Keratinocyte (primary cell): ENCODE measurements at regions not wholly inside any gene's neighbourhood (a gene's known extent, or its start where the extent isn't known, plus 50 kb on each side); places are given as distances from the start of the nearest gene placed in this dataset.

ENCODE experiments used
- DNase-seq: peaks from one replicate; pipeline ENCODE4 v3.0.0-alpha.2; 2011; ENCODE audit warnings: low read depth, missing footprints, low spot score
- FAIRE-seq: peaks from 2 replicates; lab custom pipeline; 2011; peaks lifted over from hg19 to GRCh38; lab: Jason Lieb, UNC
- H2AFZ ChIP-seq: 2 replicates; pipeline ENCODE4 v1.6.0; 2012; ENCODE audit warnings: low read length, control low read depth, inconsistent platforms; ENCODE audit not compliant: control insufficient read depth
- H3K27ac ChIP-seq: 2 replicates; pipeline ENCODE4 v1.5.1; 2011; ENCODE audit warnings: low read length; ENCODE audit not compliant: control insufficient read depth, insufficient read depth
- H3K27me3 ChIP-seq: 3 replicates; pipeline ENCODE4 v1.6.0; 2011; ENCODE audit warnings: low read length; ENCODE audit not compliant: control insufficient read depth, insufficient read depth; ENCODE audit errors: extremely low read depth
- H3K36me3 ChIP-seq, 2 experiments: 2 replicates in 1 of 2; 3 replicates in 1 of 2; pipeline ENCODE4 v1.5.1; 2011; ENCODE audit warnings: low read length in 2 of 2, mild to moderate bottlenecking in 1 of 2; ENCODE audit not compliant: control insufficient read depth in 2 of 2, insufficient read depth in 2 of 2; ENCODE audit errors: extremely low read depth in 1 of 2
- H3K4me1 ChIP-seq: 3 replicates; pipeline ENCODE4 v1.5.1; 2011; ENCODE audit warnings: low read length; ENCODE audit not compliant: control insufficient read depth, insufficient read depth; ENCODE audit errors: extremely low read depth
- H3K4me2 ChIP-seq: 3 replicates; pipeline ENCODE4 v1.6.0; 2011; ENCODE audit warnings: low read depth, low read length; ENCODE audit not compliant: control insufficient read depth, insufficient read depth; ENCODE audit errors: extremely low read depth
- H3K4me3 ChIP-seq, 3 experiments: fragments of 200-600 bp in 1 of 3; sonication (generic) in 1 of 3; 2 replicates in 2 of 3; 3 replicates in 1 of 3; pipeline ENCODE4 v1.5.1; 2011 to 2016; ENCODE audit warnings: low read length in 3 of 3, mild to moderate bottlenecking in 3 of 3, control low read depth in 2 of 3, inconsistent platforms in 1 of 3, low read depth in 1 of 3, mixed read lengths in 1 of 3, mixed run types in 1 of 3, moderate library complexity in 1 of 3; ENCODE audit not compliant: control insufficient read depth in 2 of 3, insufficient read depth in 2 of 3; ENCODE audit errors: extremely low read depth in 1 of 3
- H3K79me2 ChIP-seq: 2 replicates; pipeline ENCODE4 v1.6.0; 2012; ENCODE audit warnings: low read length; ENCODE audit not compliant: control insufficient read depth, insufficient read depth
- H3K9ac ChIP-seq: 3 replicates; pipeline ENCODE4 v1.6.0; 2011; ENCODE audit warnings: low read length; ENCODE audit not compliant: control insufficient read depth, insufficient read depth; ENCODE audit errors: extremely low read depth
- H3K9me1 ChIP-seq: 3 replicates; pipeline ENCODE4 v1.6.0; 2011; ENCODE audit warnings: low read length; ENCODE audit not compliant: control insufficient read depth, insufficient read depth; ENCODE audit errors: extremely low read depth
- H3K9me3 ChIP-seq: 2 replicates; pipeline ENCODE4 v1.5.1; 2012; ENCODE audit warnings: low read depth, low read length; ENCODE audit not compliant: control insufficient read depth
- H4K20me1 ChIP-seq: 3 replicates; pipeline ENCODE4 v1.6.0; 2011; ENCODE audit warnings: low read length; ENCODE audit not compliant: control insufficient read depth, insufficient read depth; ENCODE audit errors: extremely low read depth
- EZH2 ChIP-seq: IDR thresholded peaks from one replicate; pipeline ENCODE4 v1.6.1; 2012; ENCODE audit warnings: inconsistent platforms, mild to moderate bottlenecking, low read length, moderate library complexity
- dilution Hi-C: fragments of 300-500 bp; cut with MboI; formaldehyde crosslinking; loops from one replicate; pipeline ENCODE4 v1.7.0; 2020; ENCODE audit warnings: low sequenced_read_pairs; ENCODE audit not compliant: extremely low pct_ligation_motif_present
- small RNA-seq, 3 experiments: library from RNA; depleted of rRNA; stranded (forward); fragments of <200 nt; gene quantifications; one replicate each; pipeline ENCODE3, GENCODE V24; 2012; ENCODE audit warnings: low read depth in 3 of 3, low replicate concordance in 1 of 3; ENCODE audit not compliant: insufficient read length in 3 of 3
- TF ChIP-seq, protein P1 (sequence below), 3 experiments: IDR thresholded peaks in 1 of 3; conservative IDR thresholded peaks in 1 of 3; optimal IDR thresholded peaks in 1 of 3; 2 replicates in 2 of 3; 3 replicates in 1 of 3; pipeline versions ENCODE3 to v1.5.1; 2011; ENCODE audit warnings: low read length in 3 of 3, mild to moderate bottlenecking in 3 of 3, moderate library complexity in 2 of 3, control low read depth in 1 of 3, inconsistent platforms in 1 of 3; ENCODE audit not compliant: insufficient read depth in 2 of 3; ENCODE audit errors: extremely low read depth in 1 of 3

- TF ChIP-seq, protein P1, sequence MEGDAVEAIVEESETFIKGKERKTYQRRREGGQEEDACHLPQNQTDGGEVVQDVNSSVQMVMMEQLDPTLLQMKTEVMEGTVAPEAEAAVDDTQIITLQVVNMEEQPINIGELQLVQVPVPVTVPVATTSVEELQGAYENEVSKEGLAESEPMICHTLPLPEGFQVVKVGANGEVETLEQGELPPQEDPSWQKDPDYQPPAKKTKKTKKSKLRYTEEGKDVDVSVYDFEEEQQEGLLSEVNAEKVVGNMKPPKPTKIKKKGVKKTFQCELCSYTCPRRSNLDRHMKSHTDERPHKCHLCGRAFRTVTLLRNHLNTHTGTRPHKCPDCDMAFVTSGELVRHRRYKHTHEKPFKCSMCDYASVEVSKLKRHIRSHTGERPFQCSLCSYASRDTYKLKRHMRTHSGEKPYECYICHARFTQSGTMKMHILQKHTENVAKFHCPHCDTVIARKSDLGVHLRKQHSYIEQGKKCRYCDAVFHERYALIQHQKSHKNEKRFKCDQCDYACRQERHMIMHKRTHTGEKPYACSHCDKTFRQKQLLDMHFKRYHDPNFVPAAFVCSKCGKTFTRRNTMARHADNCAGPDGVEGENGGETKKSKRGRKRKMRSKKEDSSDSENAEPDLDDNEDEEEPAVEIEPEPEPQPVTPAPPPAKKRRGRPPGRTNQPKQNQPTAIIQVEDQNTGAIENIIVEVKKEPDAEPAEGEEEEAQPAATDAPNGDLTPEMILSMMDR (optimal IDR thresholded peaks at IDR 0.05 in 1 of 3, IDR thresholded peaks at IDR 0.05 in 1 of 3, conservative IDR thresholded peaks at IDR 0.05 in 1 of 3; ENCODE audit: extremely low read depth in 1 of 3, insufficient read depth in 2 of 3, low read length in 3 of 3), result no peak
- no peak for TF ChIP-seq EZH2
- Histone ChIP-seq H3K9me1 (no peaks in the 10 kb centered on the region), H3K4me1 (no peaks in the 10 kb centered on the region), H3K27me3 (no peaks in the 10 kb centered on the region), H3K4me3 (no peak overlapping the region), H3K79me2 (no peaks in the 10 kb centered on the region), H4K20me1 (no peaks in the 10 kb centered on the region), H3K36me3 (no peaks in the 10 kb centered on the region), H3K4me2 (no peak overlapping the region), H3K27ac (no peak overlapping the region), H2AFZ (no peak overlapping the region), H3K9me3 (no peaks in the 10 kb centered on the region), H3K9ac (no peak overlapping the region)
- dilution Hi-C loops, result no loop called here
- FAIRE-seq (no peak), DNase-seq (no peak)
Measured at GRCh38 chr12:40634517-40635131, 57.6 kb upstream of the CNTN1 start.

DNA sequence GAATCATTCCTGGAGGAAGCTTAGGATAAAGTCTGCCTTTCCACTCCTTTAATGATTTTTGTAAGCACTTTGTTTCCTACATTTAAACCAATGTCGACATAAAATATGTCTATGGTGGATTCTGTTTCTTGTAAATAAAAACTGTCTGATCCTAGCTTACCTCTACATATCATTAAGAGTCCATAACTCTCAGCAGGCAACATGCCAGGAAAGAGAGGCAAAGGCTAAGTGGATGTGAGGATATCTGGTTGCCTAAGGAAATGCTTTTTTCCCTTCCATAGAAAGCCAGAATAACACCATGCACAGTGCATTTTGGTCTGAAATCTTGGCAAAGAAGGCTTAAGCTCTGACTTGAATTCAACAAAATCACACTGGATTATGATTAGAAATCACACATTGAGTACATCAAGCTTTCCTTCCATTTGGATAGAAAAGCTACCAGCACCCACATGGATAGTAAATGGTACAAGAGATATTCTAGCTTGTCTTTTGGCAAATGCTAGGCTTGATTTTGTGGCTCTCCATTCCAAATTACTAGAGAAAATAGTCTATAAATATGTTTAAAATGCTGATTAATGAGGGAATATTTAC is 57.0 kb upstream of the CNTN1 start:
- Histone ChIP-seq H3K9ac (no peak overlapping the region), H3K27ac (no peak overlapping the region)

More for the DNA sequence above, 57.0 kb upstream of the CNTN1 start:
- Histone ChIP-seq H3K9me3 (no peaks in the 10 kb centered on the region), H3K27me3 (no peaks in the 10 kb centered on the region), H4K20me1 (no peaks in the 10 kb centered on the region), H3K4me3 (no peak overlapping the region), H3K36me3 (no peaks in the 10 kb centered on the region), H3K4me1 (no peaks in the 10 kb centered on the region), H3K9me1 (no peaks in the 10 kb centered on the region), H3K4me2 (no peak overlapping the region), H3K79me2 (no peaks in the 10 kb centered on the region), H2AFZ (no peak overlapping the region)
- DNase-seq, result no peak
- FAIRE-seq, result no peak
- TF ChIP-seq, protein P1 (optimal IDR thresholded peaks at IDR 0.05 in 1 of 3, IDR thresholded peaks at IDR 0.05 in 1 of 3, conservative IDR thresholded peaks at IDR 0.05 in 1 of 3; ENCODE audit: extremely low read depth in 1 of 3, insufficient read depth in 2 of 3, low read length in 3 of 3), result no peak
- TF ChIP-seq EZH2, result no peak
- dilution Hi-C loops, result no loop called here

Small RNA genes in the stretch of these regions (small RNA-seq; reads per million reads assigned to genes)
- 0 reads per million in 3 experiments for gene RNU6-713P
